Muscle of leg (tissue), 3 donors: ENCODE measurements at regions not wholly inside any gene's neighbourhood (a gene's known extent, or its start where the extent isn't known, plus 50 kb on each side); places are given as distances from the start of the nearest gene placed in this dataset.
"Not testable (repeated sequence)": the region's sequence is repeated elsewhere in the genome, so short reads cannot be mapped to it uniquely, and the experiment has no call there.

Experiments used
- DNase-seq: peaks from one replicate; pipeline ENCODE4 v3.0.0; 2013
- H3K27ac ChIP-seq: one replicate; pipeline ENCODE4 v1.5.1; 2013; ENCODE audit warnings: mild to moderate bottlenecking, low read length, control low read depth
- H3K27me3 ChIP-seq: one replicate; pipeline ENCODE4 v1.6.1; 2013; ENCODE audit warnings: low read length; ENCODE audit not compliant: control insufficient read depth, insufficient read depth
- H3K36me3 ChIP-seq: one replicate; pipeline ENCODE4 v1.6.1; 2013; ENCODE audit warnings: low read length; ENCODE audit not compliant: control insufficient read depth, insufficient read depth
- H3K4me1 ChIP-seq: one replicate; pipeline ENCODE4 v1.6.1; 2013; ENCODE audit warnings: low read length; ENCODE audit not compliant: control insufficient read depth, insufficient read depth
- H3K4me3 ChIP-seq: one replicate; pipeline ENCODE4 v1.5.1; 2013; ENCODE audit warnings: low read length, control low read depth
- H3K9me3 ChIP-seq: replicated peaks from 2 replicates; pipeline ENCODE4 v1.6.1; 2013; ENCODE audit warnings: low read depth, low read length; ENCODE audit not compliant: control insufficient read depth
- WGBS: methylation state at CpG from one replicate; pipeline ENCODE4 v1.1.5; 2013; ENCODE audit warnings: missing lambda C conversion rate; ENCODE audit not compliant: insufficient coverage; 5-methylcytosine and 5-hydroxymethylcytosine counted together

DNA sequence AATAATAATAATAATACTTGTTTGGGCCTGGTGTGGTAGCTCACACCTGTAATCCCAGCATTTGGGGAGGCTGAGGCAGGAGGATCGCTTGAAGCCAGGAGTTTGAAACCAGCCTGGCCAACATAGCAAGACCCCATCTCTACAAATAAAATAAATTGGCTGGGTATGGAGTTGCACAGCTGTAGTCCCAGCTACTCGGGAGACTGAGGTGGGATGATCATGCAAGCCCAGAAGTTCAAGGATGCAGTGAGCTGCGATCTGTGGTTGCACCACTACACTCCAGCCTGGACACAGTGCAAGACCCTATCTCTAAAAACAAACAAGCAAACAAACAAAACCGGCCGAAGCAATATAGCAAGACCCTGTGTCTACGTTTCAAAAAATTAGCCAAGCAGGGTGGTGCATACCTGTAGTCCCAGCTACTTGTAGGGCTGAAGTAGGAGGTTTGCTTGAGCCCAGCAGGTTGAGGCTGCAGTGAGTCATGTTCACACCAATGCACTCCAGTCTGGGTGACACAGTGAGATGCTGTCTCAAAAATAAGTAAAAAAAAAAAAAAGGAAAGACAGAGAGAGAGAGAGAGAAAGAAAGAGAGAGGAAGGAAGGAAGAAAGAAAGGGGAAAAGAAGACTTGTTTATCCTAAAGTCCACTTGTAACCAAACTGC, 85.6 kb upstream of the KDM7A start:
- Histone ChIP-seq H3K4me3 (no peak overlapping the region), H3K9me3 (no peaks in the 10 kb centered on the region), H3K4me1 (peaks cover 11% of the 10 kb centered on the region), H3K27me3 (no peaks in the 10 kb centered on the region), H3K36me3 (no peaks in the 10 kb centered on the region), H3K27ac (no peak overlapping the region)
- WGBS = 100% methylated on average over 1 of the region's 6 CpGs
- no peak for DNase-seq

DNA sequence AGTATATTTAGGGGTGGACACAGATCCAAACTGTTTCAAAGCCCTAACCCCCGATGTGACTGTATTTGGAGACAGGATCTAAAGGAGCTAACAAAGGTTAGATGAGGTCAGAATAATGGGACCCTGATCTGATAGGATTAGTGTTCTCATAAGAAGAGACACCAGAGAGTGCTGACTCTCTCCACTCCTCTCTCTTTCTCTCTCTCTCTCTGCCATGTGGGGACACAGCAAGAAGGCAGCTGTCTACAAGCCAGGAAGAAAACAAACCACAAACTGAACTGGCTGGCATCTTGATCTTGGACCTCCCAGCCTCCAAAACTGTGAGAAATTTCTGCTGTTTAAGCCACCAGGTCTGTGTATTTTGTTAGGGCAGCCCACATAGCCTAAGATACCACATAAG, 84.7 kb upstream of the KDM7A start:
- Histone ChIP-seq H3K36me3 (no peaks in the 10 kb centered on the region), H3K27me3 (no peaks in the 10 kb centered on the region), H3K9me3 (no peaks in the 10 kb centered on the region), H3K4me3 (no peak overlapping the region), H3K4me1 (peaks cover 11% of the 10 kb centered on the region), H3K27ac (peak overlapping the region; percentile 60)
- DNase-seq = no peak
- no CpG with 5 or more reads among the region's 1 CpG for WGBS

DNA sequence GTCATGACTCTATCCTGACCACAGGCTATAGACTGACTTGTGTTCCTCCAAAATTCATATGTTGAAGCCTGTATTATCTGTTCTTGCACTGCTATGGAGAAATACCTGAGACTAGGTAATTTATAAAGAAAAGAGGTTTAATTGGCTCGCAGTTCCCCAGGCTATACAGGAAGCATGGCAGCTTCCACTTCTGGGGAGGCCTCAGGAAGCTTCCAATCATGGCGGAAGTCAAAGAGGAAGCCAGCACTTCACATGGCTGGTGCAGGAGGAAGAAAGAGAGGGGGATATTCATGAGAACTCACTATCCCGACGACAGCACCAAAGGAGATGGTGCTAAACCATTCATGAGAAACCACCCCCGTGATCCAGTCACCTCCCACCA, 84.3 kb upstream of the KDM7A start:
- H3K27me3 ChIP-seq = no peaks in the 10 kb centered on the region
- no peaks in the 10 kb centered on the region for H3K9me3 ChIP-seq
- 63% methylated on average over 2 of the region's 5 CpGs for WGBS
- peak overlapping the region; percentile 60 for H3K27ac ChIP-seq
- H3K36me3 ChIP-seq = no peaks in the 10 kb centered on the region
- H3K4me1 ChIP-seq = peaks cover 11% of the 10 kb centered on the region
- H3K4me3 ChIP-seq = no peak overlapping the region
- DNase-seq = no peak

DNA sequence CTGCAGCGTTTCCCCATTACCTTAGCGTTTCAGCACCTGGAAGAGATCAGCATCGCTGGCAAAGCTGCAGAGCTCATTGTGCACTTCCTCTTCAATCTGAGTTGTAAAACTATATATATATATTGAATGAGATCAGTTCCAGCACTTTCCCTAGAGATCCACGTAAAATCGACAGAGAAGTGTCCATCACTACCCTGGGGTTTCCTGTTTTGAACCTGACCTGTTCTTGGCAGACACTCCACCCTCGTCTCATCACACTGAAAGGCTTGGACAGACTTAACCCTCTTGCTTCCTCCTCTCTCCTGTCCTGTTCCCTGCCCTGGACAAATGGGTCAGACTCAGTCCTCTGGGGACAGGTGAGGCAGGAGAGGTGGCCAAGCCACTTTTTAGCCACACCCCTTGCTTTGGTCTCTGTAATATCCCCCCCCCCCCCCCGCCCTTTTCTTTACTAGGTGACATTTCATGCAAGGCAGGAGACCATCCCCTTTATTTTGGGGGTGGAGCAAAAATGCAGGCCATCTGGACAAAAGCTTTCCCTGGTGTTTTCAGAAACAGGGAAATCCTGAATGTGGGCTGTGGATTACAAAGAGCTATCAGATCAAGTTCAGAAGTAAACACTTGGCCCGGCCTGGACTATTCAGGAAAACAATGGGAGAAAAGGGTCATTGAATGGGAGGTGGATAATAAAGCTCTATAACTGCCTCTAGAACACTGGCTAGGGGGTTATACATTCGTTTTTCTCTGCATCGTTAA, 83.7 kb upstream of the KDM7A start:
- H3K4me3 ChIP-seq = no peak overlapping the region
- no peaks in the 10 kb centered on the region for H3K36me3 ChIP-seq
- no peaks in the 10 kb centered on the region for H3K27me3 ChIP-seq
- H3K4me1 ChIP-seq = peaks cover 11% of the 10 kb centered on the region
- WGBS = no CpG with 5 or more reads among the region's 10 CpGs
- peak overlapping the region; percentile 60 for H3K27ac ChIP-seq
- peak; percentile 70 for DNase-seq
- no peaks in the 10 kb centered on the region for H3K9me3 ChIP-seq

DNA sequence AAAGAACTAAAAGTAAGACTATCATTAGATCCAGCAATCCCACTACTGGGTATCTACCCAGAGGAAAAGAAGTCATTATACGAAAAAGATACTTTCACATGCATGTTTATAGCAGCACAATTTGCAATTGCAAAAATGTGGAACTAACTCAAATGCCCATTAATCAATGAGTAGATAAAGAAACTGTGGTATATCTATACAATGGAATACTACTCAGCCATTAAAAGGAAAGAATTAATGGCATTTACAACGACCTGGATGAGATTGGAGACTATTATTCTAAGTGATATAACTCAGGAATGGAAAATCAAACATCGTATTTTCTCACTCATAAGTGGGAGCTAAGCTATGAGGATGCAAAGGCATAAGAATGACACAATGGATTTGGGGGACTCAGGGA, 80.5 kb upstream of the KDM7A start:
- not testable (repeated sequence) for H3K27me3 ChIP-seq, H3K4me3 ChIP-seq, H3K36me3 ChIP-seq, H3K27ac ChIP-seq, DNase-seq, H3K9me3 ChIP-seq
- no CpG with 5 or more reads among the region's 3 CpGs for WGBS
- peaks cover 11% of the 10 kb centered on the region for H3K4me1 ChIP-seq

DNA sequence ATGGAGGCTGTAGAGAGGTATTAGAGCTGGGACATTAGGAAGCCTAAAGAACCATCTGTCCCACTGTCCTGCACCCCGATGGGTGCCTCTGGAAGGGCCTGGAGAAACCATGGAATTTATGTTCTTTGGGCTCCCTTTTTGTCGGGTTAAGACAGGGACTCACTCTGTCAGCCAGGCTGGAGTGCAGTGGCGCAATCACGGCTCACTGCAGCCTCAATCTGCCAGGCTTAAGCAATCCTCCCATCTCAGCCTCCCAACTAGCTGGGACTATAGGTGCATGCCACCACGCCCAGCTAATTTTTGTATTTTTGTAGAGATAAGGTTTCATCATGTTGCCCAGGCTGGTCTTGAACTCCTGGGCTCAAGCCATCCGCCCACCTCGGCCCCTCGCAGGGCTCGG, 78.2 kb upstream of the KDM7A start:
- H3K4me1 ChIP-seq, H3K9me3 ChIP-seq, H3K27me3 ChIP-seq, H3K36me3 ChIP-seq, DNase-seq, H3K27ac ChIP-seq, H3K4me3 ChIP-seq: not testable (repeated sequence)
- 33% methylated on average over 1 of the region's 9 CpGs for WGBS

DNA sequence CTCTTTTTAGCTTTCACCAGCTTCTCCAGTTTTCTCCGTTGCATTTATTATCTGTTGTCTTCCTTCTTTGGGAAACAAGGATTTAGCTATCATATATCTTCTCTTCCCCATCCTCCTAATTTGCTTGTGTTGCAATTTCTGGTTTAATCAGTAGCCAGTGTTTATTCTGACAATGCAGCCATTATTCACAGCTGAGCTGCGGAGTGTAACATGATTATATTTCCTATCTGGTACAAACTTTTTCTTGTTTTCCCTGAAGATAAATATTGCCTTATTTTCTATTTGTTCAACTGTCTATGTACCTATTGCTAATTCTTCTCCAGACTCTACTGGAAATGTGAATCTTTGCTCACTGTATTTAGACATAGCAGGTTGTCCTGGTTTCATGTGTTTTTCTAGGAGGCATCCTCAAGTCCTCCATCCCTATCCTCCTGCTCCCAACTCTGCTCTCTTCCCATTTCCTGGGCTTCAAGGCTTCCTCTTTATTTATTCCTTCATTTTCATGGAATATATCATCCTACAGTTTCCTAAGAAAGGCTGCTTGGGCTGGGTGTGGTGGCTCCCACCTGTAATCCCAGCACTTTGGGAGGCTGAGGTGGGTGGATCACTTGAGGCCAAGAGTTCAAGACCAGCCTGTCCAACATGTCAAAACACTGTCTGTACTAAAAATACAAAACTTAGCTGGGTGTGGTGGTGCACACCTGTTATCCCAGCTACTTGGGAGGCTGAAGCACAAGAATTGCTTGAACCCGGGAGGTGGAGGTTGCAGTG, 72.4 kb upstream of the KDM7A start:
- WGBS = no CpG with 5 or more reads among the region's 3 CpGs
- no peaks in the 10 kb centered on the region for H3K27me3 ChIP-seq
- DNase-seq = no peak

DNA sequence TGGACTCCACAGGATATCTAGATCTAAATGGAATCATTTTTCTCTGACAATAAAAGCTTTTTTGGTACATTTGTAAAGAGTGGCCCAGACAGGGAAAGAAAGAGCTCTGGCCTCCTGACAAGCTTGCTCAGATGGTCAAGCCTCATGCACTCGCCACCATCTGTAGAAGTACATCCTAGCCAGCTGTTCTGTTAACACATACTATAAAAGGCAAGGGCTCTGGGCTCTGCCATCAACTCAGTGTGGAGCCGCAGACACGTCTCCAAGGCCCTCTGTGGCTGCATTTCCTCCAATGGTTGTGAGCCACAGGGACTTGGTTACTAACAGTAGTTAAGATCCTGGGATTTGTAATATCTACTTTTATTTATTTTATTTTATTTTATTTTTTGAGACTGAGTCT, 70.8 kb upstream of the KDM7A start:
- Histone ChIP-seq H3K36me3 (no peaks in the 10 kb centered on the region), H3K4me1 (no peaks in the 10 kb centered on the region), H3K9me3 (no peaks in the 10 kb centered on the region), H3K4me3 (no peak overlapping the region), H3K27ac (no peak overlapping the region), H3K27me3 (no peaks in the 10 kb centered on the region)
- WGBS = no CpG with 5 or more reads among the region's 3 CpGs
- peak; percentile 28 for DNase-seq

More for the DNA sequence above, 72.4 kb upstream of the KDM7A start:
- Histone ChIP-seq H3K9me3 (no peaks in the 10 kb centered on the region), H3K36me3 (no peaks in the 10 kb centered on the region), H3K27ac (no peak overlapping the region), H3K4me3 (no peak overlapping the region), H3K4me1 (no peaks in the 10 kb centered on the region)

DNA sequence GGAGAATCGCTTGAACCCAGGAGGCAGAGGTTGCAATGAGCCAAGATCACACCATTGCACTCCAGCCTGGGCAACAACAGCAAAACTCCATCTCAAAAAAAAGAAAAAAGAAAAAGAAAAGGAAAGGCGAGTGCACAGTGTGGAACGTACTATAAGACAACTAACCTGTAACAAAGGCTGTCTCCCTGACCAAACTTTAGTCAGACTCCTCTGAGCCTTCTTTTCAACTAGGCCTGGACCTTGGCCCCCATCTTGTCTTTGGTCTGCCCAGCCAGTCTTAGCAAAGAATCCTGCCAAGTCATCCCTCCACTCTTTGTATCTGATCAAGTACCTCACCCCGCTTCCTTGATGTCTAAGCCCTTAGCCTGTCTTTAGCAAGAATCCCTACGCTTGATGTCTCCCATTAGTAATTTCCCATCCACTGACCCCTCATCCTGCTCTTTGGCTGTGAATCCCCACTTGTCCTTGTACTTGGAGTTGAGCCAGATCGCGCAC, 68.9 kb upstream of the KDM7A start:
- no peak for DNase-seq
- no peak overlapping the region for H3K4me3 ChIP-seq
- no peaks in the 10 kb centered on the region for H3K27me3 ChIP-seq
- no peaks in the 10 kb centered on the region for H3K9me3 ChIP-seq
- H3K36me3 ChIP-seq = no peaks in the 10 kb centered on the region
- WGBS = 67% methylated on average over 3 of the region's 7 CpGs
- H3K4me1 ChIP-seq = no peaks in the 10 kb centered on the region
- H3K27ac ChIP-seq = no peak overlapping the region
